Colonic mucosa (tissue), 4 donors: ENCODE measurements at regions not wholly inside any gene's neighbourhood (a gene's known extent, or its start where the extent isn't known, plus 50 kb on each side); places are given as distances from the start of the nearest gene placed in this dataset.

ENCODE experiments used
- DNase-seq: peaks from one replicate; pipeline ENCODE4 v3.0.0-alpha.2; 2020
- H3K27ac ChIP-seq: fragments of 200-600 bp; one replicate; pipeline ENCODE4 v1.8.0; 2021
- H3K27me3 ChIP-seq: fragments of 200-600 bp; one replicate; pipeline ENCODE4 v1.8.0; 2021
- H3K36me3 ChIP-seq: fragments of 200-600 bp; one replicate; pipeline ENCODE4 v1.8.0; 2021
- H3K4me1 ChIP-seq: fragments of 200-600 bp; one replicate; pipeline ENCODE4 v1.8.0; 2021; ENCODE audit warnings: mild to moderate bottlenecking
- H3K4me3 ChIP-seq: fragments of 200-600 bp; one replicate; pipeline ENCODE4 v1.8.0; 2021
- H3K9ac ChIP-seq, 2 donors: one replicate each; pipeline ENCODE4 v1.7.0; 2013; ENCODE audit warnings: control low read depth in 2 of 2, low read depth in 2 of 2, low read length in 2 of 2
- H3K9me3 ChIP-seq: fragments of 200-600 bp; one replicate; pipeline ENCODE4 v1.8.0; 2021
- CTCF ChIP-seq: fragments of 200-600 bp; IDR thresholded peaks from one replicate; pipeline ENCODE4 v1.8.0; 2022; ENCODE audit warnings: antibody characterized with exemption, mild to moderate bottlenecking
- intact Hi-C: fragments of 100-400 bp; cut with DNase I; formaldehyde crosslinking; loops from one replicate; pipeline ENCODE4 v1.14.1; 2022
- donor health status: healthy.
- donor health status: DM: no; HTN: no; CAD: no.
- donor health status: DM: no; HTN: no; CAD: no.

DNA sequence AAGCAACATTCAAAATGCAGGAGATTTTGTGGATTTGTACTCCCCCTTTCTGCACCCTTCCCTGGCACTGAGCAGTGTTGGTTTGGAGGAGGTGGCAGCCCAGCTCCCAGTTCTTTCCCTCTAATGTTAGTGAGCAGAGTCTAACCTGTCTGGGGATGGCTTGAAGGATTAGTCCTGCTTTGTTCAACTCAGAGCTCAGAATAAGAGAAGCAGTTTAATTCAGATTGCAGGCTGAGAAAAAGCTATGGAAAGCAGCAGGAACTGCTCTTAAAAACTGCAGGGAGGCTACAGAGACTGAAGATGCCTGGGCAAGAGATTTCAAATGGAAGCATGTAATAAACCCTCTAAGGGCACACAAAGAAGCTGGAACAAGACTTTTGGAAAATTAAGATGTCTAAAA, 223.4 kb upstream of the GGTLC1 start:
- no peak overlapping the region for H3K27ac ChIP-seq
- intact Hi-C loops = no loop called here
- H3K9ac ChIP-seq = no peak overlapping the region
- H3K4me3 ChIP-seq = no peak overlapping the region
- no peak for DNase-seq
- no peaks in the 10 kb centered on the region for H3K9me3 ChIP-seq
- TF ChIP-seq CTCF = no peak
- H3K4me1 ChIP-seq = no peaks in the 10 kb centered on the region
- no peaks in the 10 kb centered on the region for H3K27me3 ChIP-seq
- no peaks in the 10 kb centered on the region for H3K36me3 ChIP-seq

- TF ChIP-seq CTCF = no peak
- no peak overlapping the region for H3K27ac ChIP-seq
- H3K4me3 ChIP-seq = no peak overlapping the region
- no peaks in the 10 kb centered on the region for H3K4me1 ChIP-seq
- H3K36me3 ChIP-seq = no peaks in the 10 kb centered on the region
- DNase-seq = no peak
- no peaks in the 10 kb centered on the region for H3K9me3 ChIP-seq
- intact Hi-C loops = no loop called here
- H3K27me3 ChIP-seq = no peaks in the 10 kb centered on the region
- no peak overlapping the region for H3K9ac ChIP-seq
Observed at GRCh38 chr20:24210356-24210755, 221.8 kb upstream of the GGTLC1 start.

DNA sequence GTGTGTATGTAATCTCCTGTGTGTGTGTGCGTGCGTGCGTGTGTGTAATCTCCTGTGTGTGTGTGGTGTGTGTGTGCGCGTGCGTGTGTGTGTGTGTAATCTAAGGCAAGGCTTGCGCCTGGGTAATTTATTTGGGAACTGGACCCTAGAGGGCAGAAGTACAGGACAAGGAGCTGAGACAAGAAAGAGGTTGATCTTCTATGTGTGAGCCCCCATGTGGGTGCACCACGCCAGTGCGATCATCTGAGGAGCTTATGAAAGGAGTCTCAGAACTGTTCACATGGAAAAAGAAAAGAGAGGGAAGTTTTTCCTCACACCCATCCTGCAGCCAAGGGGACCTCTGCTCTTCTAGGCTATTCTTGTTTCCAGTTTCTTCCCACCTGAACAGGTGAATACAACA, 220.1 kb upstream of the GGTLC1 start:
- TF ChIP-seq CTCF = no peak
- Histone ChIP-seq H3K9ac (no peak overlapping the region), H3K27me3 (no peaks in the 10 kb centered on the region), H3K4me3 (no peak overlapping the region), H3K4me1 (no peaks in the 10 kb centered on the region), H3K36me3 (no peaks in the 10 kb centered on the region), H3K27ac (no peak overlapping the region), H3K9me3 (no peaks in the 10 kb centered on the region)
- DNase-seq = no peak
- intact Hi-C loops = no loop called here

DNA sequence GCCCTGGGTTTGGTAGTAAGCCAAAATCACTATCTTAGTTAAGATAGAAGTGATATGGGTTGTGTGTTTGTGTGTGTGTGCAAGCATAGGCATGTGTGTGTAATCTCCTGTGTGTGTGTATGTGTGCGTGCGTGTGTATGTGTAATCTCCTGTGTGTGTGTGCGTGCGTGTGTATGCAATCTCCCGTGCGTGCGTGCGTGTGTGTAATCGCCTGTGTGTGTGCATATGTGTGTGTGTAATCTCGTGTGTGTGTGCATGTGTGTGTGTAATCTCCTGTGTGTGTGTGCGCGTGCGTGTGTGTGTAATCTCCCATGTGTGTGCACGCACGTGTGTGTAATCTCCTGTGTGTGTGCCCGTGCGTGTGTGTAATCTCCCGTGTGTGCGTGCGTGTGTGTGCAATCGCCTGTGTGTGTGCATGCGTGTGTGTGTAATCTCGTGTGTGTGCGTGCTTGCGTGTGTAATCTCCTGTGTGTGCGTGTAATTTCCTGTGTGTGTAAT, 219.3 kb upstream of the GGTLC1 start:
- DNase-seq = no peak
- intact Hi-C loops = no loop called here
- H3K27me3 ChIP-seq = no peaks in the 10 kb centered on the region
- H3K9ac ChIP-seq = no peak overlapping the region
- no peaks in the 10 kb centered on the region for H3K9me3 ChIP-seq
- no peaks in the 10 kb centered on the region for H3K4me1 ChIP-seq
- H3K4me3 ChIP-seq = no peak overlapping the region
- TF ChIP-seq CTCF = no peak
- no peaks in the 10 kb centered on the region for H3K36me3 ChIP-seq
- H3K27ac ChIP-seq = no peak overlapping the region

DNA sequence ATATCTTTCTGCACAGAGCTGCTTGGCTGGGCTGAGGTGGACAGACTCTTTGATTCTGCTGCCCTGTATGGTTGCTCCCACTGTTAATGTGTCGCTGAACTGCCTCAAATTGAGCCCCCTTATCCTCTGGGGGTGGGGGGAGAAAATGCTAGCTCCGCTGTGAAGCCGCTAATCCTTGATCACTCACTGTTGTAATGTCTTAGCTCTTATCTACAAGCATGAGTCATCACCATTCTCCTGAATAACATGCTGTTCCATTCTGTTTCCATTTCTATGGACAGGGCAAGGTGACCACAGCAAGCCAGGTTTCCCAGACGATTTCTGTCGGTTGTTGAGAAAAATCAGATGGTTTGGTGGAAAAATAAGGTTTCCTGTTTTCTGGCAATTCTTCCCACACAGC, 218.4 kb upstream of the GGTLC1 start:
- TF ChIP-seq CTCF = no peak
- H3K27ac ChIP-seq = no peak overlapping the region
- no peaks in the 10 kb centered on the region for H3K9me3 ChIP-seq
- H3K27me3 ChIP-seq = no peaks in the 10 kb centered on the region
- DNase-seq = no peak
- H3K4me3 ChIP-seq = no peak overlapping the region
- no peak overlapping the region for H3K9ac ChIP-seq
- no peaks in the 10 kb centered on the region for H3K36me3 ChIP-seq
- H3K4me1 ChIP-seq = no peaks in the 10 kb centered on the region
- intact Hi-C loops = no loop called here
